Esophagus squamous epithelium (tissue), 5 donors: ENCODE measurements at regions not wholly inside any gene's neighbourhood (a gene's known extent, or its start where the extent isn't known, plus 50 kb on each side); places are given as distances from the start of the nearest gene placed in this dataset.
"Not testable (repeated sequence)": the region's sequence is repeated elsewhere in the genome, so short reads cannot be mapped to it uniquely, and the experiment has no call there.

Source experiments
- DNase-seq: peaks from one replicate; lab custom pipeline; 2025; lab: John Stamatoyannopoulos, UW
- H3K27ac ChIP-seq, 4 donors: fragments of 200-600 bp; sonication (generic); one replicate each; pipeline ENCODE4 v1.5.1; 2016 to 2019; ENCODE audit warnings: mild to moderate bottlenecking in 1 of 4
- H3K27me3 ChIP-seq, 4 donors: fragments of 200-600 bp; sonication (generic); 1 replicate in 3 of 4; 2 replicates in 1 of 4; pipeline versions ENCODE4 v1.5.1 to v1.6.0; 2017 to 2021; ENCODE audit warnings: antibody characterized with exemption in 1 of 4
- H3K36me3 ChIP-seq, 3 donors: fragments of 200-600 bp; sonication (generic); one replicate each; pipeline ENCODE4 v1.5.1; 2016 to 2019
- H3K4me1 ChIP-seq, 3 donors: fragments of 200-600 bp; sonication (generic); one replicate each; pipeline ENCODE4 v1.5.1; 2017 to 2019
- H3K4me3 ChIP-seq, 4 donors: fragments of 200-600 bp; sonication (generic); 1 replicate in 3 of 4; 2 replicates in 1 of 4; pipeline ENCODE4 v1.5.1; 2016 to 2019; ENCODE audit warnings: mild to moderate bottlenecking in 2 of 4, moderate library complexity in 1 of 4
- H3K9me3 ChIP-seq, 3 donors: fragments of 200-600 bp; sonication (generic); one replicate each; pipeline ENCODE4 v1.5.1; 2016 to 2019
- POLR2A ChIP-seq, 4 donors: fragments of 450-650 bp; IDR thresholded peaks; one replicate each; pipeline ENCODE4 v1.6.1; 2017; ENCODE audit warnings: antibody characterized with exemption in 4 of 4, mild to moderate bottlenecking in 4 of 4, moderate library complexity in 3 of 4
- WGBS, 2 donors: methylation state at CpG; one replicate each; pipeline ENCODE4 v1.1.5; 2018; 5-methylcytosine and 5-hydroxymethylcytosine counted together
- intact Hi-C: fragments of 100-400 bp; cut with DNase I; formaldehyde crosslinking; loops from one replicate; pipeline ENCODE4 v1.15.0; 2022
- TF ChIP-seq, protein P1 (sequence below), 6 experiments: fragments of 450-650 bp in 4 of 6; fragments of 200-600 bp in 2 of 6; sonication (generic) in 2 of 6; IDR thresholded peaks; one replicate each; pipeline ENCODE4 v1.5.1; 2016 to 2019; ENCODE audit warnings: antibody characterized with exemption in 6 of 6, mild to moderate bottlenecking in 4 of 6, moderate library complexity in 4 of 6
- donor health status: DM: yes; HTN: yes; CAD: no.

DNA sequence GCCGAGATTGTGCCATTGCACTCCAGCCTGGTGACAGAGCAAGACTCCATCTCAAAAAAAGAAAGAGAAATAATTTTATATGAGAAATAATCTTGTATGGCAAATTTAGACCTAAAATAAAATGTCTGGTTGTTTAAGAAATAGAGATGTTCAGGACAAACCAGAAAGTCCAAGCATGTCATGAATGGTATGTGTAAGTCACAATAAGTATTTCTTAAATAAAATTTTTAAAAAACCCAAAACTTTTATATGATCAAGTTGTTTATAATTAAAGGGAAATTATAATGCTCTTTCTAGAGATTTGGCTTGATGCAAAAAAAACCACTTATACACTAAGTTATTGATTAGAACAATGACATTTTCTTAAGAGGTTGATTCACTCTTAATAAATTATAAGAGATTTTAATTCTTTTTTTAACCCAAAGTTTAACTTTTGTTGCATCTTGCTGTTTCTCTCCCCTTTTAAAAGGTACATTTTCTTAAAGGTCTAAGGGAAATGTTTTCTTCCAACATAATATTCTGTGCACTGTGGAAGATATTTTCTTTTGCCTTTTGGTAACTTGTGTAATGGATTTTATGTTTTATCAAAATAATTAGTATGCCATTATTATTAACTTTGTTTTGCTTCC, 105.7 kb downstream of the RTP4 start:
- Histone ChIP-seq H3K4me1 (no peaks in the 10 kb centered on the region), H3K4me3 (no peak overlapping the region), H3K36me3 (no peaks in the 10 kb centered on the region), H3K9me3 (peaks cover 0 to 28% (median 0%) of the 10 kb centered on the region in 3 donors), H3K27ac (no peak overlapping the region), H3K27me3 (no peaks in the 10 kb centered on the region)
- intact Hi-C loops: no loop called here
- WGBS, 2 donors: 91 to 100% methylated on average over 1 of the region's 1 CpG
- TF ChIP-seq, protein P1, sequence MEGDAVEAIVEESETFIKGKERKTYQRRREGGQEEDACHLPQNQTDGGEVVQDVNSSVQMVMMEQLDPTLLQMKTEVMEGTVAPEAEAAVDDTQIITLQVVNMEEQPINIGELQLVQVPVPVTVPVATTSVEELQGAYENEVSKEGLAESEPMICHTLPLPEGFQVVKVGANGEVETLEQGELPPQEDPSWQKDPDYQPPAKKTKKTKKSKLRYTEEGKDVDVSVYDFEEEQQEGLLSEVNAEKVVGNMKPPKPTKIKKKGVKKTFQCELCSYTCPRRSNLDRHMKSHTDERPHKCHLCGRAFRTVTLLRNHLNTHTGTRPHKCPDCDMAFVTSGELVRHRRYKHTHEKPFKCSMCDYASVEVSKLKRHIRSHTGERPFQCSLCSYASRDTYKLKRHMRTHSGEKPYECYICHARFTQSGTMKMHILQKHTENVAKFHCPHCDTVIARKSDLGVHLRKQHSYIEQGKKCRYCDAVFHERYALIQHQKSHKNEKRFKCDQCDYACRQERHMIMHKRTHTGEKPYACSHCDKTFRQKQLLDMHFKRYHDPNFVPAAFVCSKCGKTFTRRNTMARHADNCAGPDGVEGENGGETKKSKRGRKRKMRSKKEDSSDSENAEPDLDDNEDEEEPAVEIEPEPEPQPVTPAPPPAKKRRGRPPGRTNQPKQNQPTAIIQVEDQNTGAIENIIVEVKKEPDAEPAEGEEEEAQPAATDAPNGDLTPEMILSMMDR (IDR thresholded peaks at IDR 0.05): no peak
- TF ChIP-seq POLR2A (IDR thresholded peaks at IDR 0.05): no peak
- DNase-seq: no peak

DNA sequence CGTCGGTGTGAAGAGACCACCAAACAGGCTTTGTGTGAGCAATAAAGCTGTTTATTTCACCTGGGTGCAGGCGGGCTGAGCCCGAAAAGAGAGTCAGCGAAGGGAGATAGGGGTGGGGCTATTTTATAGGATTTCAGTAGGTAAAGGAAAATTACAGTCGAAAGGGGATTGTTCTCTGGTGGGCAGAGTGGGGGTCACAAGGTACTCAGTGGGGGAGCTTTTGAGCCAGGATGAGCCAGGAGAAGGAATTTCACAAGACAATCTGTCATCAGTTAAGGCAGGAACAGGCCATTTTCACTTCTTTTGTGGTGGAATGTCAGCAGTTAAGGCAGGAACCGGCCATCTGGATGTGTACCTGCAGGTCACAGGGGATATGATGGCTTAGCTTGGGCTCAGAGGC, 98.1 kb downstream of the RTP4 start:
- H3K27ac ChIP-seq, intact Hi-C loops: not testable (repeated sequence)

GRCh38 chr3:187465503-187465902, 97.3 kb downstream of the RTP4 start:
- TF ChIP-seq, protein P1 (IDR thresholded peaks at IDR 0.05): no peak
- TF ChIP-seq POLR2A (IDR thresholded peaks at IDR 0.05): no peak
- 70 to 71% methylated on average over 4 of the region's 4 CpGs for WGBS, 2 donors

More for the DNA sequence above, 98.1 kb downstream of the RTP4 start:
- not testable (repeated sequence) for H3K4me3 ChIP-seq, H3K9me3 ChIP-seq, DNase-seq, H3K4me1 ChIP-seq, H3K36me3 ChIP-seq, H3K27me3 ChIP-seq
- WGBS, 2 donors: 44 to 71% methylated on average over 5 to 7 of the region's 7 CpGs

DNA sequence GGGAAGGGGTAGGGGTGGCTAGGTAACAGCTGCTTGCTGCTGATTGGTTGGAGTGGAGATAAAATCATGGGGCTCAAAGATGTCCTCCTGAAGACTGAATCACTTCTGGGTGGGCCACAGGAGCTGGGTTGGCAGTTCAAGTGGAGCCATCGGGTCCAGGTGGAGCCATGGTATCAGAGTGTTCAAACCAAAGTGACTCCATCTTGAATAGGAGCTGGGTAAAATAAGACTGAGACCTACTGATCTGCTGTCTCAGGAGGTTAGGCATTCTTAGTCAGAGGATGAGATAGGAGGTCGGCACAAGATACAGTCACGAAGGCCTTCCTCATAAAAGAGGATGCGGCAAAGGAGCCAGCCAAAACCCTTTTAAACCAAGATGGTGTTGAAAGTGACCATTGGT, 96.5 kb downstream of the RTP4 start:
- no peak for DNase-seq
- Histone ChIP-seq H3K36me3 (no peaks in the 10 kb centered on the region), H3K27me3 (peaks cover 0 to 9% (median 0%) of the 10 kb centered on the region in 4 donors), H3K4me1 (no peaks in the 10 kb centered on the region), H3K9me3 (no peaks in the 10 kb centered on the region), H3K4me3 (no peak overlapping the region), H3K27ac (no peak overlapping the region)
- WGBS, 2 donors: 82 to 93% methylated on average over 4 of the region's 4 CpGs
- no peak for TF ChIP-seq POLR2A (IDR thresholded peaks at IDR 0.05)
- TF ChIP-seq, protein P1 (IDR thresholded peaks at IDR 0.05): no peak
- intact Hi-C loops: no loop called here

More at GRCh38 chr3:187465503-187465902, 97.3 kb downstream of the RTP4 start:
- intact Hi-C loops: no loop called here
- Histone ChIP-seq H3K4me1 (no peaks in the 10 kb centered on the region), H3K36me3 (no peaks in the 10 kb centered on the region), H3K27me3 (peaks cover 0 to 9% (median 0%) of the 10 kb centered on the region in 4 donors), H3K4me3 (no peak overlapping the region), H3K9me3 (no peaks in the 10 kb centered on the region), H3K27ac (no peak overlapping the region)
- no peak for DNase-seq

- H3K27ac ChIP-seq: no peak overlapping the region
- no peak overlapping the region for H3K4me3 ChIP-seq
- H3K27me3 ChIP-seq: peaks cover 0 to 5% (median 0%) of the 10 kb centered on the region in 4 donors
- 51 to 69% methylated on average over 2 of the region's 2 CpGs for WGBS, 2 donors
- no peaks in the 10 kb centered on the region for H3K36me3 ChIP-seq
- no peaks in the 10 kb centered on the region for H3K4me1 ChIP-seq
- H3K9me3 ChIP-seq: no peaks in the 10 kb centered on the region
- TF ChIP-seq, protein P1 (IDR thresholded peaks at IDR 0.05): no peak
- TF ChIP-seq POLR2A (IDR thresholded peaks at IDR 0.05): no peak
- intact Hi-C loops: no loop called here
- no peak for DNase-seq
Observed at GRCh38 chr3:187458921-187459320, 90.7 kb downstream of the RTP4 start.
